GM12892 (cell line): ENCODE measurements at regions not wholly inside any gene's neighbourhood (a gene's known extent, or its start where the extent isn't known, plus 50 kb on each side); places are given as distances from the start of the nearest gene placed in this dataset.

ENCODE experiments used
- DNase-seq: peaks from one replicate; pipeline ENCODE4 v3.0.0; 2011; ENCODE audit not compliant: insufficient read length
- FAIRE-seq: peaks from 2 replicates; lab custom pipeline; 2011; peaks lifted over from hg19 to GRCh38; lab: Jason Lieb, UNC
- POLR2A ChIP-seq: IDR thresholded peaks from 2 replicates; pipeline ENCODE4 v1.6.1; 2011; ENCODE audit warnings: low read depth, low read length, control low read depth
- POLR2AphosphoS5 ChIP-seq: IDR thresholded peaks from 2 replicates; pipeline ENCODE4 v1.6.1; 2011; ENCODE audit warnings: low read depth, low read length, control low read depth
- TAF1 ChIP-seq: IDR thresholded peaks from 2 replicates; pipeline ENCODE4 v1.6.1; 2011; ENCODE audit warnings: low read depth, mild to moderate bottlenecking, control low read depth, low read length, borderline replicate concordance

GRCh38 chr3:118775021-118775420 lies 259.6 kb downstream of the IGSF11 start:
- no peak for DNase-seq
- no peak for FAIRE-seq
- no peak for TF ChIP-seq POLR2AphosphoS5
- no peak for TF ChIP-seq TAF1
- TF ChIP-seq POLR2A = no peak

GRCh38 chr3:118778201-118778600 lies 256.4 kb downstream of the IGSF11 start:
- no peak for TF ChIP-seq TAF1
- no peak for TF ChIP-seq POLR2AphosphoS5
- TF ChIP-seq POLR2A = no peak
- FAIRE-seq (no peak), DNase-seq (no peak)

GRCh38 chr3:118781232-118781631 lies 253.4 kb downstream of the IGSF11 start:
- TF ChIP-seq TAF1 (no peak), POLR2AphosphoS5 (no peak), POLR2A (no peak)
- FAIRE-seq = no peak
- no peak for DNase-seq

- DNase-seq = no peak
- FAIRE-seq = peak; percentile 78
Measured at GRCh38 chr3:118781839-118782238, 252.8 kb downstream of the IGSF11 start.

GRCh38 chr3:118782755-118783202 lies 251.9 kb downstream of the IGSF11 start:
- DNase-seq (peak; percentile 23), FAIRE-seq (peak; percentile 95)
- TF ChIP-seq POLR2AphosphoS5 (0 out of 2 replicates have a peak, but pooled peaks have one; percentile 52), TAF1 (no peak), POLR2A (peak; percentile 52; the same call in 1 of the 2 replicates)

More at GRCh38 chr3:118781839-118782238, 252.8 kb downstream of the IGSF11 start:
- TF ChIP-seq POLR2A (no peak), TAF1 (no peak), POLR2AphosphoS5 (no peak)

- TF ChIP-seq POLR2A = no peak
- no peak for TF ChIP-seq POLR2AphosphoS5
- no peak for TF ChIP-seq TAF1
- no peak for DNase-seq
- no peak for FAIRE-seq
Measured at GRCh38 chr3:118785415-118785814, 249.2 kb downstream of the IGSF11 start.

GRCh38 chr3:118791246-118791645 lies 243.4 kb downstream of the IGSF11 start:
- FAIRE-seq (peak; percentile 33), DNase-seq (no peak)
- no peak for TF ChIP-seq POLR2AphosphoS5
- no peak for TF ChIP-seq POLR2A
- TF ChIP-seq TAF1 = no peak

GRCh38 chr3:118792191-118792590 lies 242.5 kb downstream of the IGSF11 start:
- DNase-seq (no peak), FAIRE-seq (no peak)
- TF ChIP-seq POLR2AphosphoS5 = no peak
- no peak for TF ChIP-seq POLR2A
- TF ChIP-seq TAF1 = no peak

GRCh38 chr3:118793176-118793575 lies 241.5 kb downstream of the IGSF11 start:
- no peak for DNase-seq
- TF ChIP-seq TAF1 = no peak
- no peak for TF ChIP-seq POLR2A
- no peak for TF ChIP-seq POLR2AphosphoS5
- peak; percentile 70 for FAIRE-seq

- no peak for DNase-seq
- no peak for TF ChIP-seq POLR2AphosphoS5
- no peak for TF ChIP-seq POLR2A
- TF ChIP-seq TAF1 = no peak
- FAIRE-seq = peak; percentile 44
Measured at GRCh38 chr3:118799303-118799702, 235.3 kb downstream of the IGSF11 start.

- TF ChIP-seq TAF1 = no peak
- no peak for TF ChIP-seq POLR2AphosphoS5
- no peak for TF ChIP-seq POLR2A
- DNase-seq (no peak), FAIRE-seq (no peak)
Measured at GRCh38 chr3:118801899-118802298, 232.7 kb downstream of the IGSF11 start.

- DNase-seq (no peak), FAIRE-seq (no peak)
- TF ChIP-seq POLR2A = no peak
- no peak for TF ChIP-seq TAF1
- TF ChIP-seq POLR2AphosphoS5 = no peak; the same call in 1 of the 2 replicates
Measured at GRCh38 chr3:118802325-118803095, 232.1 kb downstream of the IGSF11 start.

- TF ChIP-seq TAF1 = no peak
- TF ChIP-seq POLR2AphosphoS5 = no peak
- TF ChIP-seq POLR2A = no peak
- FAIRE-seq (no peak), DNase-seq (no peak)
Measured at GRCh38 chr3:118803096-118803476, 231.6 kb downstream of the IGSF11 start.
